Fibroblast of villous mesenchyme (primary cell): ENCODE measurements at regions not wholly inside any gene's neighbourhood (a gene's known extent, or its start where the extent isn't known, plus 50 kb on each side); places are given as distances from the start of the nearest gene placed in this dataset.
"Not testable (repeated sequence)": the region's sequence is repeated elsewhere in the genome, so short reads cannot be mapped to it uniquely, and the experiment has no call there.

Experiments
- DNase-seq: peaks from one replicate; pipeline ENCODE4 v3.0.0-alpha.2; 2010; ENCODE audit warnings: low read depth
- H3K4me3 ChIP-seq: 2 replicates; pipeline ENCODE4 v1.5.1; 2011; ENCODE audit warnings: low read depth, mild to moderate bottlenecking, low read length
- CTCF ChIP-seq: IDR thresholded peaks from 2 replicates; pipeline ENCODE4 v1.5.1; 2012; ENCODE audit warnings: low read depth, mild to moderate bottlenecking, low read length; ENCODE audit not compliant: insufficient read depth

- no peak for TF ChIP-seq CTCF
- no peak for DNase-seq
- H3K4me3 ChIP-seq = no peak overlapping the region
Measured at GRCh38 chr10:57621466-57621865, 646.2 kb downstream of the IPMK start.

- DNase-seq = no peak
- H3K4me3 ChIP-seq = no peak overlapping the region
- no peak for TF ChIP-seq CTCF
Measured at GRCh38 chr10:57605948-57606485, 661.7 kb downstream of the IPMK start.

- no peak for TF ChIP-seq CTCF
- DNase-seq = no peak
Measured at GRCh38 chr10:57599440-57599839, 668.3 kb downstream of the IPMK start.

GRCh38 chr10:57593983-57594573 is 673.6 kb downstream of the IPMK start:
- TF ChIP-seq CTCF = no peak
- H3K4me3 ChIP-seq = no peak overlapping the region
- no peak for DNase-seq

More at GRCh38 chr10:57599440-57599839, 668.3 kb downstream of the IPMK start:
- no peak overlapping the region for H3K4me3 ChIP-seq

- peak; percentile 42 for TF ChIP-seq CTCF
- DNase-seq = peak; percentile 23
- H3K4me3 ChIP-seq = no peak overlapping the region
Measured at GRCh38 chr10:57579926-57580325, 687.8 kb downstream of the IPMK start.

- no peak for TF ChIP-seq CTCF
- DNase-seq = no peak
- H3K4me3 ChIP-seq = no peak overlapping the region
Measured at GRCh38 chr10:57562211-57562610, 705.5 kb downstream of the IPMK start.

GRCh38 chr10:57551774-57552173 is 715.9 kb downstream of the IPMK start:
- H3K4me3 ChIP-seq, DNase-seq: not testable (repeated sequence)
